ENCODE measurements at regions not wholly inside any gene's neighbourhood (a gene's known extent, or its start where the extent isn't known, plus 50 kb on each side); places are given as distances from the start of the nearest gene placed in this dataset.

DNA sequence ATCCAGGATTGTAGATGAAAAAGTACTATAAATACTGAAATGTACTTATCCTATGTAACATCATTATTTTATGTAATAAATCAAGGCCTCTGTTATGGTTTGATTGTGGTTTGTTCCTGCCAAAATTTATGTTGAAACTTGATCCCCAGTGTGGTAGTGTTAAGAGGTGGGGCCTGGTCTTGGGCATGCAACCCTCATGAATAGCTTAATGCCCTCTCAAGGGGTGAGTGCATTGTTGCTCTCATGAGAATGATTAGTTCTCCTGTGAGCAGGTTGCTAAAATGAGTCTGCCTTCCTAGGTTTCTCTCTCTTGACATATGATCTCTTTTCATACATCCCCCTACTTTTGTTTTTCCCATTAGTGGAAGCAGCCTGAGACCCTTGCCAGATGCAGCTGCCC is 915.4 kb downstream of the TSN start:
- H3K4me1 Mint-ChIP-seq (ENCODE audit: low read depth): no peaks in the 10 kb centered on the region
- no peak overlapping the region for H3K4me3 Mint-ChIP-seq (ENCODE audit: low read depth)
- no peak overlapping the region for H3K27ac Mint-ChIP-seq
- no peak for TF ChIP-seq CTCF (IDR thresholded peaks at IDR 0.05; ENCODE audit: unreplicated experiment)
- H3K9me3 Mint-ChIP-seq (ENCODE audit: low read depth): no peaks in the 10 kb centered on the region
- H3K36me3 Mint-ChIP-seq (ENCODE audit: insufficient read depth): no peaks in the 10 kb centered on the region
- no peaks in the 10 kb centered on the region for H3K27me3 Mint-ChIP-seq
- DNase-seq (ENCODE audit: low spot score, unreplicated experiment): no peak

DNA sequence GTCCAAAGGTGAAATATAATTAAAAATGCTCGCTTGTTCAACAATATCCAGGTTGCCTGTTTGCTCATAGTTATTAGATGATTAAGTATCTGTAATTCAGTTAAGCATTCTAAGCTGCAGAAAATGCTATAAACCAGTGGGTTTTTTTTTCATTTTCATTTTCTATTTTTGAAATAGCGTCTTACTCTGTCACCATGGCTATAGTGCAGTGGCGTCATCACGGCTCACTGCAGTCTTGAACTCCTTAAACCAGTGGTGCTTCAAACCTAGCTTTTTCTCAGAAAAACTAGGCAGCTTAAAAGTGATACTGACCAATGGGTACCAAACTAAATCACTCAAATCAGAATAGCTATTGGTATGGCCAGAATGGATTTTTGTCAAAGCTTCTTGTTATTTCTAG is 925.2 kb downstream of the TSN start:
- TF ChIP-seq CTCF (IDR thresholded peaks at IDR 0.05; ENCODE audit: unreplicated experiment): no peak
- no peaks in the 10 kb centered on the region for H3K9me3 Mint-ChIP-seq (ENCODE audit: low read depth)
- no peak overlapping the region for H3K27ac Mint-ChIP-seq
- no peaks in the 10 kb centered on the region for H3K4me1 Mint-ChIP-seq (ENCODE audit: low read depth)
- H3K4me3 Mint-ChIP-seq (ENCODE audit: low read depth): no peak overlapping the region
- no peaks in the 10 kb centered on the region for H3K36me3 Mint-ChIP-seq (ENCODE audit: insufficient read depth)
- no peaks in the 10 kb centered on the region for H3K27me3 Mint-ChIP-seq
- no peak for DNase-seq (ENCODE audit: low spot score, unreplicated experiment)

DNA sequence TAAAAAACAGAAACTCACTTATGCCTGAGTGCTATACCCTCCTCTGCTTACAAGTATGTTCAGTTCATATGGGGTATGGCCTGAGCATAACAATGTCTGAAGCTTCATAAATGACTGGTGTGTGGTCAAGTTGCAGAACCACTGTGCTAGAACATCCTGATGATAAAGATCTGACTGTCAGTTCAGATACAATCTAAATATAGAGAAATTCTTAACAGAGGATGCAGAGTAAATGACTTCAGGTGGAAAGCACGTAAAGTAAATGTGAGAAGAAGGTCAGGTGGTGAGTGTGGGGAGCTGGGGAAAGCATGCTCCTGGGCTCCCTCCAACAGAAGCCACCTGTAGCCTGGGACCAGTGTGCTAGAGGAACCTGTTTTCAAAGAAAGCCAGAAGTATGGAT is 926.2 kb downstream of the TSN start:
- no peak for DNase-seq (ENCODE audit: low spot score, unreplicated experiment)
- Mint-ChIP-seq H3K27ac (no peak overlapping the region), H3K9me3 (ENCODE audit: low read depth) (no peaks in the 10 kb centered on the region), H3K4me3 (ENCODE audit: low read depth) (no peak overlapping the region), H3K36me3 (ENCODE audit: insufficient read depth) (no peaks in the 10 kb centered on the region), H3K27me3 (no peaks in the 10 kb centered on the region), H3K4me1 (ENCODE audit: low read depth) (no peaks in the 10 kb centered on the region)
- no peak for TF ChIP-seq CTCF (IDR thresholded peaks at IDR 0.05; ENCODE audit: unreplicated experiment)

DNA sequence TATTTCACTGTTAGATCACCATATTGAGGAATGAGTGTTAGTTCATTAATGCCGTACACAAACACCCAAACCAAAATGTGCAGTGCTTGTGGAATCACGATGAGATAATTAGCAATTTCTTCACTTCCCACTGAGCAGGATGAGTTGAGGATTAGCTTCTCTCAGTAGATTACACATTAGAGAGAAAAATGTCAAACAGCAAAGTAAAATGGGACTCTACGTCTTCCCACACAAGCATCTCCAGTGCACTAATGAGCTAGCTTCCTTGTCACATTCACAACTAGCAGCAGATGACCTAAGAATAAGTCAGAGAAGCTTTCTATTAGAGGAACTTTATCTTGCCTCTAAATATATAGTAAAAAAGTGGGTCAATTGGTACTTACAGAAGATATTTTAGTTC is 926.9 kb downstream of the TSN start:
- no peaks in the 10 kb centered on the region for H3K9me3 Mint-ChIP-seq (ENCODE audit: low read depth)
- no peak for TF ChIP-seq CTCF (IDR thresholded peaks at IDR 0.05; ENCODE audit: unreplicated experiment)
- no peak for DNase-seq (ENCODE audit: low spot score, unreplicated experiment)
- H3K4me3 Mint-ChIP-seq (ENCODE audit: low read depth): no peak overlapping the region
- H3K27me3 Mint-ChIP-seq: no peaks in the 10 kb centered on the region
- H3K4me1 Mint-ChIP-seq (ENCODE audit: low read depth): no peaks in the 10 kb centered on the region
- no peaks in the 10 kb centered on the region for H3K36me3 Mint-ChIP-seq (ENCODE audit: insufficient read depth)
- no peak overlapping the region for H3K27ac Mint-ChIP-seq

- H3K27me3 Mint-ChIP-seq: no peaks in the 10 kb centered on the region
- H3K4me1 Mint-ChIP-seq (ENCODE audit: low read depth): no peaks in the 10 kb centered on the region
- no peaks in the 10 kb centered on the region for H3K9me3 Mint-ChIP-seq (ENCODE audit: low read depth)
- no peak for DNase-seq (ENCODE audit: low spot score, unreplicated experiment)
- TF ChIP-seq CTCF (IDR thresholded peaks at IDR 0.05; ENCODE audit: unreplicated experiment): no peak
- H3K36me3 Mint-ChIP-seq (ENCODE audit: insufficient read depth): no peaks in the 10 kb centered on the region
- H3K4me3 Mint-ChIP-seq (ENCODE audit: low read depth): no peak overlapping the region
- no peak overlapping the region for H3K27ac Mint-ChIP-seq
Observed at GRCh38 chr2:122683018-122683417, 927.6 kb downstream of the TSN start.
